Myocyte (in vitro differentiated cells): ENCODE measurements at regions not wholly inside any gene's neighbourhood (a gene's known extent, or its start where the extent isn't known, plus 50 kb on each side); places are given as distances from the start of the nearest gene placed in this dataset.
"Not testable (repeated sequence)": the region's sequence is repeated elsewhere in the genome, so short reads cannot be mapped to it uniquely, and the experiment has no call there.

Source experiments
- DNase-seq: peaks from one replicate; pipeline ENCODE4 v3.0.0-alpha.2; 2012; ENCODE audit warnings: low read depth

DNA sequence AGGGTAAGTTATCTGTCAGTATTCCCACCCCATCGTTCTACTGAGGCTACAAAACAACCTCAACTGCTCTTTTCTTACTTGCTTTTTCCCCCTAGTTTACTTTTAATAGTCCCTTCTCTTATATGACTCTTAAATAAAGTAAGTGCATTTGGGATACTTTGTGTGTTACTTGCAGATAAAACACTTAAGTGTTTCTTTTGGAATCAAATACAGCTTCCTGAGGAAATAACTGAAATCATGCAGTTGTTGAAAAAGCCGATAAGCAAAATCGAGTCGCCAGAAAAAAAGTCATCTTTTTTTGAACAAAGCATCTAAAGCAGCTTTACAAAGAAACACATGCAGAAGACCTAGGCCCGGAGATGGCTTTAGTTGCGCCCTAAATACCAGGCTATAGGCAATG lies 53.5 kb upstream of the EPB41L4A start:
- no peak for DNase-seq

DNA sequence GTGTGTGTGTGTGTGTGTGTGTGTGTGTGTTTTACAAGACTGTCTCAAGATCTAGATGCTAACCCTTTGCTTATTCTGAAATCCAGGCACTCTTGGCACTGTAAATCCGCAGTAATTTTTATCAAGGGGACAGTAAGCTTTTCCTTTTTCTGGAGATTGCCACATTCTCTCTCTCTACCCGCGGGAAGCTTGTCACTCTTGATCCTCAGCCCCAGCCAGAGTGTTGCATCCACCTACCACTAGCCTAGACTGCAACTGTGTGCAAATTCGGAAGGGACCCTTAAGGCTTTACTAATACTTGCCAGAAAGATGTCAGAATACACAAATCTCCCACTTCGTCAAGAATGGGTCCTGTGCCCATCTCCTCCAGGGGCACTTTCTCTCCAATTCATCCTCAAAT lies 54.9 kb upstream of the EPB41L4A start:
- DNase-seq, result no peak

DNA sequence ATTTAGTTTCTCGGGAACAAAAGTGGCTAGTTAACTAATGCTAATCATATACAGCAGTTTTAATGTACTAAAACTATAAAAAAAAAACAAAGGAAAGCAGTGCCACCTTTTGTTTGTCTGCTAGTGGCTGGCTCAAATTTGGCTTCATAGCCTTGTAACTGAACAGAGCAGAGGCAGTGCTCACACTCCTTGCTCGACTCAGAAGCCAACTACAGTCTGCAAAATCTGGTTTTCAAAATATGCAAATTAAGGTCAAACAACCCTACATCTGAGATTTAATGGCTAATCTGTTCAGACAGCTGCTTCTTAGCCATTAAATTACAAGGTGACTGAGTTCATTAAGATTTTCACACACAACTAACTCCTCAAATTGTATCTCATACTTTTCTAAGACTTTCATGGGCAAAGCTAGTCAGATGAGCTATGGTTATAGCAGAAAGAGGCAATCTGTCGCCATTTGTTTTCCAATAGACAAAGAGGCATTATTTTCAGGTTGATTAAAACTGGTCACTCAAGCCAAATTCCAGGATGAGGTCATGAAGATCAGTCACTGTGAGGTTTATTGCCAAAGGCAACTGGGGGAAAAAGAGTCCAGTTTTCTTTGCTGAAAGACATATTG lies 56.8 kb upstream of the EPB41L4A start:
- DNase-seq, result peak; percentile 18

- peak; percentile 20 for DNase-seq
These were observed 60.3 kb upstream of the EPB41L4A start for GRCh38 chr5:112479418-112479817.

DNA sequence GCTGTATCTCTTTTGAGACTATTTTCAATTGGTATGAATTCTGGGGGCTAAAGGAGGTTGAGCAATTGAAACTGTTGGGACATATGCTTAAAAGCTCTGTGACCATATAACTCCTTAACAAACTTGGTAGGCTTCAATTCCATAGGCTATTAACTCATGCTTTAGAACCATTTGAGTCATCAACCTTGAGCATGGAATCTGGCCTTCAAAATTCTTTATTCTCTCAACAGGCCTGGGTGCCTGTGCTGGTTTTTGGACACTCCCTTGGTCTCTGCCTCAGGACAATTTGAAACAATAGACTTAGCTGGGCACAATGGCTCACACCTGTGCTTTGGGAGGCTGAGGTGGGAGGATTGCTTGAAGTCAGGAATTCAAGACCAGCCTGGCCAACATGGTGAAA lies 61.4 kb upstream of the EPB41L4A start:
- DNase-seq, result no peak

GRCh38 chr5:112483704-112484103 lies 64.6 kb upstream of the EPB41L4A start:
- DNase-seq, result no peak

- no peak for DNase-seq
These were observed 66.9 kb upstream of the EPB41L4A start for GRCh38 chr5:112485934-112486355.

GRCh38 chr5:112491257-112491656 lies 72.2 kb upstream of the EPB41L4A start:
- DNase-seq, result peak; percentile 13

- DNase-seq, result peak; percentile 66
These were observed 73.2 kb upstream of the EPB41L4A start for GRCh38 chr5:112492291-112492690.

DNA sequence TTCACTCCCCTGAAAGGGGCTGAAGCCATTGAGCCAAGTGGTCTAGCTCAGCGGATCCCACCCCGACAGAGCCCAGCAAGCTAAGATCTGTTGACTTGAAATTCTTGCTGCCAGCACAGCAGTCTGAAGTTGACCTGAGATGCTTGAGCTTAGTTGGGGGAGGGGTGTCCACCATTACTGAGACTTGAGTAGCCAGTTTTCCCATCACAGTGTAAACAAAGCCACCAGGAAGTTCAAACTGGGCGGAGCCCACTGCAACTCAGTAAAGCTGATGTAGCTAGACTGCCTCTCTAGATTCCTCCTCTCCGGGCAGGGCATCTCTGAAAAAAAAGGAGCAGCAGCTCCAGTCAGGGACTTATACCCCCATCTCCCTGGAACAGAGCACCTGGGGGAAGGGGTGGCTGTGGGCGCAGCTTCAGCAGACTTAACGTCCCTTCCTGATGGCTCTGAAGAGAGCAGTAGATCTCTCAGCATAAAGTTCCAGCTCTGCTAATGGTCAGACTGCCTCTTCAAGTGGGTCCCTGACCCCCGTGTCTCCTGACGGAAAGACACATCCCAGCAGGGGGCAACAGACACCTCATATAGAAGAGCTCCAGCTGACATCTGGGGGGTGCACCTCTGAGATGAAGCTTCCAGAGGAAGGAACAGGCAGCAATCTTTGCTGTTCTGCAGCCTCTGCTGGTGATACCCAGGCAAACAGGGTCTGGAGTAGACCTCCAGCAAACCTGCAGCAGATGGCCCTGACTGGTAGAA lies 84.8 kb upstream of the EPB41L4A start:
- not testable (repeated sequence) for DNase-seq

DNA sequence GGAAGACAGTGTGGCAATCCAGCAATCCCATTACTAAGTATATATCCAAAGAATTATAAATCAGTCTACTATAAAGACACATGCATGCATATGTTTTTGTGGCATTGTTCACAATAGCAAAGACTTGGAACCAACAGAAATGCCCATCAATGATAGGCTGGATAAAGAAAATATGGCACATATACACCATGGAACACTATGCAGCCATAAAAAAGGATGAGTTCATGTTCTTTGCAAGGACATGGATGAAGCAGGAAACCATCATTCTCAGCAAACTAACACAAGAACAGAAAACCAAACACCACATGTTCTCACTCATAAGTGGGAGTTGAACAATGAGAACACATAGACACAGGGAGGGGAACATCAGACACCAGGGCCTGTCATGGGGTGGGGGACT lies 90.0 kb upstream of the EPB41L4A start:
- DNase-seq, result not testable (repeated sequence)

DNA sequence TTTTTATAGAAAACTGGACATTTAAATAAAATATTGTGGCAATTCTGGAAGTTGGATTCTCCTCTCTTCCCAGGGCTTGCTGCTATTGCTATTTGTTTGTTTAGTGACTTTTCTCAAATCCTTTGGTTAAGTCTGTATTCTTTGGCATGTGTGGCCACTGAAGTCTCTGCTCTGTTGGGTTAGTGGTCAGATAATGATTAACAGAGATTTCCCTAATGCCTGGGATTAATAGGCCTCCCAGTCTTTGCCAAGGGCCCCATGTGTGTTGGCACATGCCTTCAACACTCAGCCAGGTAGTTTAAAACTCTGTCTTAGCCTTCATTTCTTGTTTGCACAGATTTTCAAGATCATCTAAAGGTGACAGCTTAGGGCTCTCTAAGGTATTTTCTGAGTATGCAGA lies 92.8 kb upstream of the EPB41L4A start:
- DNase-seq, result no peak

DNA sequence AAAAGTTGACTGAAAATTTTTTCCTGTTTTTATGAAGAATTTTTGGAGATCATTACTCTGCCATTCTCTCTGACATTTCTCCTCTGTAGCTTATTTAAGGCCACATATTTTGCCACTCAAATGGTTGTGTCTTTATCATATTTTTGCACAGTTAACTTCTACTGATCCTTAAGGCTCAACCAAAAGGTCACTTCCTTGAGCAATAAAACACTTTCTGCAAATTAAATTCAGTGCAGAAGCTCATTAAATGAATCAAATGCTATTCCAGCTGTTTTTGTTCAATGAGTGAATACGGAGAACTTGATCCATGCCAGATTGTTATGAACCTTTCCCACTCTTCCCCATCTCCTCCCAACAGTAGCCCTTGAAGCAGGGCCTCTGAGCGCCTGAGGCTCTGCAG lies 93.8 kb upstream of the EPB41L4A start:
- no peak for DNase-seq

DNA sequence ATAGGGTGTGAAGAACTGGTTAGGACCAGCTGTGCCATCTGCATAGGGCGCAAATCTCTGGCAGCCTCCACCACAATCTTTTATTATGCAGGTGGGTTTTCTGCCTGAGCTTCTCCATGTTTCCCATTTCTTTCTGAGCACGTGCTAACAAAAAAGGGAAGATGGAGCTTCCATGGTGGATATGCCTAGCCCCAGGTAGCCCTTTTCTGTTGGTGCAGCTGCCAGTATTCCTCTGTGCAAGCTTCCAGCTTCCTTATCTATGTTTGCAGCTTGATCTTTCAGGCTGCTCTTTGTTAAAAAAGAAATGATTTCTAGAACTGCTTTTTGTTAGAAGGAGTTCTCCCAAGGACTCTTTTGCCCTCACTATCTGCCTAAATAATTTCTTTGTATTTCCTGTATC lies 95.0 kb upstream of the EPB41L4A start:
- no peak for DNase-seq

- not testable (repeated sequence) for DNase-seq
These were observed 101.4 kb upstream of the EPB41L4A start for GRCh38 chr5:112520474-112520873.

- peak; percentile 20 for DNase-seq
These were observed 104.0 kb upstream of the EPB41L4A start for GRCh38 chr5:112522891-112523673.

DNA sequence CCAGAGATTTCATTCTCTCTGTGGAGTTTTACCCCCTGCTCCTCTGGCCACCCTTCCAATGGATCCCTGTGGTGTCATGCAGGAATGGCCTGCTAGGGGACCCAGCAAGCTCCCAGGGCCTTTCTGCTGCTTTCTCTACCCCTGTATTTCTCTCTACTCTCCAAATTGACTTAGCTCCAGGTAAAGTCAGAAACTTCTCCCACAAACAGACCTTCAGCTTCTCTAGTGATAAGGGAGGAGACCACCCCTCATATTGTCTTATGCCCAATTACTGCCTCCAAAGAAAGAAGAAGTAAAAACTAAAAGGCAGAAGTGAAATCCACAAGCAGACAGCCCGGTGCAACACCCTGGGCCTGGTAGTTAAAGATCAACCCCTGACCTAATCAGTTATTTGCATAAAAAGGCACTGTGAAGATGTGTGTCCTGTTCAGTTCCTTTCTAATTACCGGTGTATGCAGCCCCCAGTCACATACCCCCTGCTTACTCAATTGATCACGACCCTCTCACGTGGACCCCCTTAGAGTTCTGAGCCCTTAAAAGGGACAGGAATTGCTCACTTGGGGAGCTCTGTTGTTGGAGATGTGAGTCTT lies 104.7 kb upstream of the EPB41L4A start:
- DNase-seq, result not testable (repeated sequence)

GRCh38 chr5:112525217-112525616 lies 106.1 kb upstream of the EPB41L4A start:
- DNase-seq, result no peak

- no peak for DNase-seq
These were observed 109.9 kb upstream of the EPB41L4A start for GRCh38 chr5:112528928-112529327.

DNA sequence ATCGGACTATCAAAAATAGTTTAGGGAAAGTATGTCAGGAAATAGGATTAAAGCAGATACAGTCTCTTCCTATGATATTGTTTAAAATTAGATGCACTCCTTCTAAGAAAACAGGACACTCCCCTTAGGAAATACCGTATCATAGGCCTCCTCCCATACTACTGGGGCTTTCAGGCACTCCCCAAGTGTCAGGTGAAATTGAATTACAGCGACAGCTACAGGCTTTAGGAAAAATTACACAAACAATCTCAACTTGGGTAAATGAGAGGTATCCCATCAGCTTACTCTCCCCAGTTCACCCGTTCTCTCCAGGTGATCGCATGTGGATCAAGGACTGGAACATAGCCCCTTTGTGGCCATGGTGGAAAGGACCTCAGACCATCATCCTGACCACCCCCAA lies 110.4 kb upstream of the EPB41L4A start:
- no peak for DNase-seq

DNA sequence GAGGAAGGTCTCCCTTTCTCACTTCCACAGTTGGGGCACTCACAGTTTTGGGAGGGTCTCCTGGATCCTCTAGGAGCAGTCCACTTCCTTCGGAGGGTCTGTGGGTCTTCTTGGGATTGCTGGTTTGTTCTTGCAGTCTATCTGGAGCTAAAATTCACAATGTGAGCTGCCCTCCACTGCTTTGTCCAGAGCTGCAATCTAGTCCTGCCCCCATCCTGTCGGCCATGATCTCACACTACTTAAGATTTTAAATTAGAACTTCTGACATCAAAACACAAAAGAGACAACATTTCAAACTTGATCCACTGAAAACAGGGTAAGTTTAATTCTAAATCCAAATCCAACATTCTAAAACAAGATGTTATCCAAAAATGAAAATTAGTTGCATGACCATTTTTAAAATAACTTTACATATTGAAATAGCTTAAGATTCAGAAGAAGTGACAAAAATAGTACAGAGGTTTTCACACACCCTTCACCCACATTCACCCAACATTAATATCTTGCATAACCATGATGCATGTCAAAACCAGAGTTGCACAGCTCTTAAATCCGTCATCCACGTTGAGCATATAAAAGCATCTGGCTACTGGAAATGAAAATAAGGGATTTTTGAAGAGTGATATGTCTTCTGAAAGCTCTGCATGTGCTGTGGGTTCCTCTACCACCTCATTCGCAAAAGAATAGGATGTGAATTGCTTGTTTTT lies 113.7 kb upstream of the EPB41L4A start:
- DNase-seq, result no peak
